Stomach (tissue), 8 donors: ENCODE measurements at regions not wholly inside any gene's neighbourhood (a gene's known extent, or its start where the extent isn't known, plus 50 kb on each side); places are given as distances from the start of the nearest gene placed in this dataset.

Source experiments
- DNase-seq, 2 donors: peaks; one replicate each; pipeline versions ENCODE4 v3.0.0 to v3.0.0-alpha.2; 2013 to 2019
- H3K27ac ChIP-seq, 5 donors: fragments of 200-600 bp in 4 of 5; sonication (generic) in 4 of 5; one replicate each; pipeline ENCODE4 v1.5.1; 2013 to 2019; ENCODE audit warnings: mild to moderate bottlenecking in 1 of 5, moderate library complexity in 1 of 5
- H3K27me3 ChIP-seq, 3 donors: fragments of 200-600 bp; sonication (generic); one replicate each; pipeline ENCODE4 v1.5.1; 2017 to 2019; ENCODE audit warnings: mixed run types in 1 of 3
- H3K36me3 ChIP-seq, 4 donors: fragments of 200-600 bp; sonication (generic); 1 replicate in 3 of 4; 2 replicates in 1 of 4; pipeline ENCODE4 v1.5.1; 2016 to 2019
- H3K4me1 ChIP-seq, 4 donors: fragments of 200-600 bp; sonication (generic); one replicate each; pipeline ENCODE4 v1.5.1; 2016 to 2019
- H3K4me3 ChIP-seq, 4 donors: fragments of 200-600 bp; sonication (generic) in 3 of 4; one replicate each; pipeline ENCODE4 v1.5.1; 2016 to 2019; ENCODE audit warnings: mild to moderate bottlenecking in 1 of 4
- H3K9me3 ChIP-seq, 4 donors: fragments of 200-600 bp; sonication (generic); one replicate each; pipeline ENCODE4 v1.5.1; 2016 to 2019
- EP300 ChIP-seq: sonication (generic); formaldehyde crosslinking; IDR thresholded peaks from one replicate; pipeline ENCODE4 v1.6.1; 2017; ENCODE audit warnings: antibody characterized with exemption
- POLR2A ChIP-seq, 4 donors: fragments of 450-650 bp; IDR thresholded peaks; one replicate each; pipeline ENCODE4 v1.6.1; 2016; ENCODE audit warnings: antibody characterized with exemption in 4 of 4, control low read depth in 2 of 4, mild to moderate bottlenecking in 1 of 4, moderate library complexity in 1 of 4
- POLR2AphosphoS5 ChIP-seq, 3 donors: sonication (generic); formaldehyde crosslinking; IDR thresholded peaks; one replicate each; pipeline ENCODE4 v1.6.1; 2016; ENCODE audit warnings: antibody characterized with exemption in 3 of 3
- WGBS, 5 donors: extraction: QIAGEN DNeasy Blood & Tissue Kit in 3 of 5; methylation state at CpG; one replicate each; pipeline versions ENCODE4 v1.1.5 to v1.1.7; 2013 to 2018; 5-methylcytosine and 5-hydroxymethylcytosine counted together
- intact Hi-C: fragments of 100-400 bp; cut with DNase I; formaldehyde crosslinking; loops from one replicate; pipeline ENCODE4 v1.15.1; 2023; ENCODE audit warnings: low total_unique reads
- TF ChIP-seq, protein P1 (sequence below), 7 experiments: fragments of 450-650 bp in 4 of 7; fragments of 200-600 bp in 3 of 7; sonication (generic) in 3 of 7; IDR thresholded peaks; one replicate each; pipeline ENCODE4 v1.5.1; 2016 to 2019; ENCODE audit warnings: antibody characterized with exemption in 7 of 7, control low read depth in 2 of 7, mild to moderate bottlenecking in 1 of 7
- donor health status: healthy with polysubstance abuse.
- donor health status: Bipolar disorder and iron deficiency.
- donor health status: healthy.

DNA sequence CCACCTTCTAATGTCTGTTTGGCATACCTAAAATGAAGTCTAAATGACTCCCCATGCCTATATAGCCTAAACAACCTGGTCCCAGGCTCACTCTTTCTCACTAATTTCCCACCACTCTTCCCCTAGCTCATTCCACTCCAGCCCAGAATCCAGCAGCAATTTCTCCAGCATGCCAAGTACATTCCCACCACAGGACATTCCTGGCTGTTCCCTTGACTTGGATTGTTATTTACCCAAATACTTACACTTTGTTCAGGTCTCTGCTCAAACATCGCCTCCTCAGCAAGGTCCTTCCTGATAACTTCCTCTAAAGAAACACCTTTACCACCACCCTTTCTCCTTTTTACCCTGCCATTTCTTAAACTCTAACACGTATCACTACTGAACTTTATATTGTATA lies 743.4 kb downstream of the RPS29 start:
- 28 to 55% (median 31%) methylated on average over 2 of the region's 2 CpGs for WGBS, 5 donors
- no peak for DNase-seq
- intact Hi-C loops, result no loop called here
- Histone ChIP-seq H3K4me1 (no peaks in the 10 kb centered on the region), H3K27ac (no peak overlapping the region), H3K4me3 (no peak overlapping the region), H3K9me3 (no peaks in the 10 kb centered on the region), H3K36me3 (no peaks in the 10 kb centered on the region), H3K27me3 (no peaks in the 10 kb centered on the region)
- TF ChIP-seq POLR2A (IDR thresholded peaks at IDR 0.05), result no peak
- TF ChIP-seq, protein P1, sequence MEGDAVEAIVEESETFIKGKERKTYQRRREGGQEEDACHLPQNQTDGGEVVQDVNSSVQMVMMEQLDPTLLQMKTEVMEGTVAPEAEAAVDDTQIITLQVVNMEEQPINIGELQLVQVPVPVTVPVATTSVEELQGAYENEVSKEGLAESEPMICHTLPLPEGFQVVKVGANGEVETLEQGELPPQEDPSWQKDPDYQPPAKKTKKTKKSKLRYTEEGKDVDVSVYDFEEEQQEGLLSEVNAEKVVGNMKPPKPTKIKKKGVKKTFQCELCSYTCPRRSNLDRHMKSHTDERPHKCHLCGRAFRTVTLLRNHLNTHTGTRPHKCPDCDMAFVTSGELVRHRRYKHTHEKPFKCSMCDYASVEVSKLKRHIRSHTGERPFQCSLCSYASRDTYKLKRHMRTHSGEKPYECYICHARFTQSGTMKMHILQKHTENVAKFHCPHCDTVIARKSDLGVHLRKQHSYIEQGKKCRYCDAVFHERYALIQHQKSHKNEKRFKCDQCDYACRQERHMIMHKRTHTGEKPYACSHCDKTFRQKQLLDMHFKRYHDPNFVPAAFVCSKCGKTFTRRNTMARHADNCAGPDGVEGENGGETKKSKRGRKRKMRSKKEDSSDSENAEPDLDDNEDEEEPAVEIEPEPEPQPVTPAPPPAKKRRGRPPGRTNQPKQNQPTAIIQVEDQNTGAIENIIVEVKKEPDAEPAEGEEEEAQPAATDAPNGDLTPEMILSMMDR (IDR thresholded peaks at IDR 0.05), result no peak
- TF ChIP-seq POLR2AphosphoS5 (IDR thresholded peaks at IDR 0.05), result no peak
- TF ChIP-seq EP300, result no peak

DNA sequence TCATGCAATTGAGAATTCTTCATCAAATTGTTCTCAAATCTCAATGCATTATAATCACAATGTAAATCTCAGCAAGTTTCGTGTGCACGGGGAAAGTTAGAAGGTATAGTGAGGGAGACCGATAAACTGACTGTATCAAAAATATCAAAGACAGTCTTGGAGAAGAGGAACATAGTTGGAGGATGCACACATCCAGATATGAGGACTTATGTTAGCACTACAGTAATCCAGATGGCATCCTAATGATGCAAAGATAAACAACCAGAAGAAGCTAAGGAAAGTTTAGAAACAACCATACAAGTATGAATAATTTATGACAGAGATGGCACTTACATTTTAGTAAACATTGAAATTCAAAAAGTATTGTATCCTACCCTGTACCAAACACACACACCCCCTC lies 760.1 kb downstream of the RPS29 start:
- 92 to 98% (median 94%) methylated on average over 3 of the region's 3 CpGs for WGBS, 5 donors
- no peak overlapping the region for H3K4me3 ChIP-seq
- intact Hi-C loops, result no loop called here

DNA sequence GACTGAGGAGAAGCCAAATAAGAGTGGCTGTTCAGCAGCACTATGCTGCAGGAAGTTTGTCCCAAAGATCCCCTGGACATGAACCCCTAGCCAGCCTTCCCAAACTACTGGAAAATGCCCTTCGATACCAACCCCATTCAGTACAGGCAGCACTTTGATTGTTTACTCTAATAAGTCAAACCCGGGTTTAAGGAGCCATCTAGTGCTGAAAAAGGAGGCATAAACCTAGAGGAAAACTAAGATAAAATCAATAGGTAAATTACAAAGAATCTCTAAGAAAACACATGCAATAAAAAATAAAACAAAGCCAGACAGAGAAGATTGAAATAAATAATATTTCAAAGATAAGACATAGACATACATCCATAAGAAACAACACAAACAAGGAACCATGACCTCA lies 771.6 kb downstream of the RPS29 start:
- Histone ChIP-seq H3K9me3 (no peaks in the 10 kb centered on the region), H3K27ac (no peak overlapping the region), H3K4me3 (no peak overlapping the region), H3K36me3 (no peaks in the 10 kb centered on the region), H3K27me3 (no peaks in the 10 kb centered on the region), H3K4me1 (no peaks in the 10 kb centered on the region)
- intact Hi-C loops, result no loop called here
- TF ChIP-seq EP300, result no peak
- WGBS, 5 donors, result 70 to 76% (median 73%) methylated on average over 2 of the region's 2 CpGs
- DNase-seq, result no peak

More for the DNA sequence above, 760.1 kb downstream of the RPS29 start:
- no peaks in the 10 kb centered on the region for H3K4me1 ChIP-seq
- H3K9me3 ChIP-seq, result no peaks in the 10 kb centered on the region
- H3K27me3 ChIP-seq, result no peaks in the 10 kb centered on the region
- no peak for DNase-seq
- TF ChIP-seq POLR2A (IDR thresholded peaks at IDR 0.05) (no peak), POLR2AphosphoS5 (IDR thresholded peaks at IDR 0.05) (no peak), EP300 (no peak)
- TF ChIP-seq, protein P1 (IDR thresholded peaks at IDR 0.05), result no peak
- H3K27ac ChIP-seq, result no peak overlapping the region
- no peaks in the 10 kb centered on the region for H3K36me3 ChIP-seq

DNA sequence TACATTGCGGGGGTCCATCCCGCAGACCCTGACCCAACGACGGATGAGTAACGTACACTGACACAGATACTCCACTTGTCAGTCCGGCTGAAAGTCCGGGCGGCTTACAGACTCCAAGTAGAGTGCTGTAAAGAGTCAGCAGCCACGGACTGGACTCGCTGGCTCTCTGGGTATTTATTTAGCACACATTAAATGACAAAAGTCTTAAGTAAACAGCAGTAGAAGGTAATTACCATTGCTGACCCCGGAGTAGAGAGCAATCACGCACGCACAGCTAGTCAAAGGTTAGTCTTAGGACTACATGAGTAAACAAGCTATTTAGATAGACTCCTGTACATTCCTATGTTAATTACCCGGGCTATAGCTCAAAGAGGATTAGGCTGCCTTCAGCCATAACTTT lies 780.9 kb downstream of the RPS29 start:
- H3K4me3 ChIP-seq, result no peak overlapping the region
- H3K27ac ChIP-seq, result no peak overlapping the region
- no peaks in the 10 kb centered on the region for H3K4me1 ChIP-seq
- TF ChIP-seq, protein P1 (IDR thresholded peaks at IDR 0.05), result no peak
- no peaks in the 10 kb centered on the region for H3K27me3 ChIP-seq
- DNase-seq, result no peak
- peaks cover 0 to 8% (median 0%) of the 10 kb centered on the region in 4 donors for H3K9me3 ChIP-seq
- no peaks in the 10 kb centered on the region for H3K36me3 ChIP-seq
- intact Hi-C loops, result no loop called here
- 40 to 56% (median 48%) methylated on average over 14 of the region's 14 CpGs for WGBS, 5 donors

DNA sequence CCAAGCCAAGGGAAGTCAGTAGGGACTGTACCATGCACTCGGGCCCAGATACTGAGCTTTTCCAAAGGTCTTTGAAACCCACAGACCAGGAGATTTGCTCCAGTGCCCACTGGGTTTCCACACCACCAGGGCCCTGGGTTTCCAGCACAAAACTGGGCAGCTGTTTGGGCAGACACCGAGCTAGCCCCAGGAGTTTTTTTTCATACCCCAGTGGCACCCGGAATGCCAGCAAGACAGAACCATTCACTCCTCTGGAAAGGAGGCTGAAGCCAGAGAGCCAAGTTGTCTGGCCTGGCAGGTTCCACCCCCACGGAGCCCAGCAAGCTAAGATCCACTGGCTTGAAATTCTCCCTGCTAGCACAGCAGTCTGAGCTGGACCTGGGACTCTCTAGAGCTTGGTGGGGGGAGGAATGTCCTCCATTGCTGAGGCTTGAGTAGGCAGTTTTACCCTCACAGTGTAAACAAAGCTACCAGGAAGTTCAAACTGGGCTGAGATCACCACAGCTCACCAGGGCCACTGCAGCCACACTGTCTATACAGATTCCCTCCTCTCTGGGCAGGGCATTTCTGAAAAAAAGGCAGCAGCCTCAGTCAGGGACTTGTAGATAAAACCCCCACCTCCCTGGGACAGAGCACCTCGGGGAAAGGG lies 793.7 kb downstream of the RPS29 start:
- no peak overlapping the region for H3K4me3 ChIP-seq
- H3K27me3 ChIP-seq, result no peaks in the 10 kb centered on the region
- WGBS, 5 donors, result 71 to 81% (median 78%) methylated on average over 3 to 5 of the region's 5 CpGs
- no peak for TF ChIP-seq POLR2A (IDR thresholded peaks at IDR 0.05)
- TF ChIP-seq EP300, result no peak
- TF ChIP-seq POLR2AphosphoS5 (IDR thresholded peaks at IDR 0.05), result no peak
- TF ChIP-seq, protein P1 (IDR thresholded peaks at IDR 0.05), result no peak
- peak in 1 of 2 donors; percentile 3 for DNase-seq
- no peaks in the 10 kb centered on the region for H3K4me1 ChIP-seq
- H3K36me3 ChIP-seq, result no peaks in the 10 kb centered on the region
- H3K9me3 ChIP-seq, result peaks cover 0 to 8% (median 0%) of the 10 kb centered on the region in 4 donors
- intact Hi-C loops, result no loop called here
- no peak overlapping the region for H3K27ac ChIP-seq
